ENCODE measurements at regions not wholly inside any gene's neighbourhood (a gene's known extent, or its start where the extent isn't known, plus 50 kb on each side); places are given as distances from the start of the nearest gene placed in this dataset.

- Histone ChIP-seq H3K4me2 (ENCODE audit: control insufficient read depth, extremely low read depth, insufficient read depth, low read depth, low read length) (no peak overlapping the region), H3K9me1 (ENCODE audit: control insufficient read depth, extremely low read depth, insufficient read depth, low read length) (no peaks in the 10 kb centered on the region), H3K79me2 (ENCODE audit: control insufficient read depth, insufficient read depth, low read length) (no peaks in the 10 kb centered on the region), H2AFZ (ENCODE audit: control insufficient read depth, low read length) (no peak overlapping the region), H3K4me3 (ENCODE audit: control insufficient read depth in 2 of 3, extremely low read depth in 1 of 3, insufficient read depth in 2 of 3, low read depth in 1 of 3, low read length in 3 of 3) (no peak overlapping the region), H3K4me1 (ENCODE audit: control insufficient read depth, extremely low read depth, insufficient read depth, low read length) (no peaks in the 10 kb centered on the region), H3K27me3 (ENCODE audit: control insufficient read depth, extremely low read depth, insufficient read depth, low read length) (peaks cover 17% of the 10 kb centered on the region), H3K36me3 (ENCODE audit: control insufficient read depth in 2 of 2, extremely low read depth in 1 of 2, insufficient read depth in 2 of 2, low read length in 2 of 2) (no peaks in the 10 kb centered on the region), H3K27ac (ENCODE audit: control insufficient read depth, insufficient read depth, low read length) (no peak overlapping the region), H3K9me3 (ENCODE audit: control insufficient read depth, low read depth, low read length) (no peaks in the 10 kb centered on the region), H4K20me1 (ENCODE audit: control insufficient read depth, extremely low read depth, insufficient read depth, low read length) (no peaks in the 10 kb centered on the region), H3K9ac (ENCODE audit: control insufficient read depth, extremely low read depth, insufficient read depth, low read length) (no peak overlapping the region)
- no peak for FAIRE-seq
- dilution Hi-C loops (cut with MboI; ENCODE audit: extremely low pct_ligation_motif_present, low sequenced_read_pairs), result no loop called here
- no peak for DNase-seq (ENCODE audit: low read depth, low spot score)
- no peak for TF ChIP-seq EZH2 (IDR thresholded peaks at IDR 0.05; ENCODE audit: low read length)
- TF ChIP-seq, protein P1, sequence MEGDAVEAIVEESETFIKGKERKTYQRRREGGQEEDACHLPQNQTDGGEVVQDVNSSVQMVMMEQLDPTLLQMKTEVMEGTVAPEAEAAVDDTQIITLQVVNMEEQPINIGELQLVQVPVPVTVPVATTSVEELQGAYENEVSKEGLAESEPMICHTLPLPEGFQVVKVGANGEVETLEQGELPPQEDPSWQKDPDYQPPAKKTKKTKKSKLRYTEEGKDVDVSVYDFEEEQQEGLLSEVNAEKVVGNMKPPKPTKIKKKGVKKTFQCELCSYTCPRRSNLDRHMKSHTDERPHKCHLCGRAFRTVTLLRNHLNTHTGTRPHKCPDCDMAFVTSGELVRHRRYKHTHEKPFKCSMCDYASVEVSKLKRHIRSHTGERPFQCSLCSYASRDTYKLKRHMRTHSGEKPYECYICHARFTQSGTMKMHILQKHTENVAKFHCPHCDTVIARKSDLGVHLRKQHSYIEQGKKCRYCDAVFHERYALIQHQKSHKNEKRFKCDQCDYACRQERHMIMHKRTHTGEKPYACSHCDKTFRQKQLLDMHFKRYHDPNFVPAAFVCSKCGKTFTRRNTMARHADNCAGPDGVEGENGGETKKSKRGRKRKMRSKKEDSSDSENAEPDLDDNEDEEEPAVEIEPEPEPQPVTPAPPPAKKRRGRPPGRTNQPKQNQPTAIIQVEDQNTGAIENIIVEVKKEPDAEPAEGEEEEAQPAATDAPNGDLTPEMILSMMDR (optimal IDR thresholded peaks at IDR 0.05 in 1 of 3, IDR thresholded peaks at IDR 0.05 in 1 of 3, conservative IDR thresholded peaks at IDR 0.05 in 1 of 3; ENCODE audit: extremely low read depth in 1 of 3, insufficient read depth in 2 of 3, low read length in 3 of 3), result no peak
Observed at GRCh38 chr1:114258633-114259032, 105.0 kb upstream of the SYT6 start.

- Histone ChIP-seq H2AFZ (ENCODE audit: control insufficient read depth, low read length) (no peak overlapping the region), H3K4me1 (ENCODE audit: control insufficient read depth, extremely low read depth, insufficient read depth, low read length) (no peaks in the 10 kb centered on the region), H3K27me3 (ENCODE audit: control insufficient read depth, extremely low read depth, insufficient read depth, low read length) (peaks cover 16% of the 10 kb centered on the region), H3K9ac (ENCODE audit: control insufficient read depth, extremely low read depth, insufficient read depth, low read length) (no peak overlapping the region), H3K36me3 (ENCODE audit: control insufficient read depth in 2 of 2, extremely low read depth in 1 of 2, insufficient read depth in 2 of 2, low read length in 2 of 2) (no peaks in the 10 kb centered on the region), H3K27ac (ENCODE audit: control insufficient read depth, insufficient read depth, low read length) (no peak overlapping the region), H3K4me2 (ENCODE audit: control insufficient read depth, extremely low read depth, insufficient read depth, low read depth, low read length) (no peak overlapping the region), H4K20me1 (ENCODE audit: control insufficient read depth, extremely low read depth, insufficient read depth, low read length) (no peaks in the 10 kb centered on the region), H3K9me1 (ENCODE audit: control insufficient read depth, extremely low read depth, insufficient read depth, low read length) (no peaks in the 10 kb centered on the region), H3K4me3 (ENCODE audit: control insufficient read depth in 2 of 3, extremely low read depth in 1 of 3, insufficient read depth in 2 of 3, low read depth in 1 of 3, low read length in 3 of 3) (no peak overlapping the region), H3K79me2 (ENCODE audit: control insufficient read depth, insufficient read depth, low read length) (no peaks in the 10 kb centered on the region), H3K9me3 (ENCODE audit: control insufficient read depth, low read depth, low read length) (no peaks in the 10 kb centered on the region)
- no peak for FAIRE-seq
- DNase-seq (ENCODE audit: low read depth, low spot score), result no peak
- TF ChIP-seq EZH2 (IDR thresholded peaks at IDR 0.05; ENCODE audit: low read length), result no peak
- TF ChIP-seq, protein P1 (optimal IDR thresholded peaks at IDR 0.05 in 1 of 3, IDR thresholded peaks at IDR 0.05 in 1 of 3, conservative IDR thresholded peaks at IDR 0.05 in 1 of 3; ENCODE audit: extremely low read depth in 1 of 3, insufficient read depth in 2 of 3, low read length in 3 of 3), result no peak
- dilution Hi-C loops (cut with MboI; ENCODE audit: extremely low pct_ligation_motif_present, low sequenced_read_pairs), result no loop called here
Observed at GRCh38 chr1:114258074-114258473, 104.4 kb upstream of the SYT6 start.

All from keratinocyte (primary cell).